AG08395 (cell line): ENCODE measurements at regions not wholly inside any gene's neighbourhood (a gene's known extent, or its start where the extent isn't known, plus 50 kb on each side); places are given as distances from the start of the nearest gene placed in this dataset.
"Not testable (repeated sequence)": the region's sequence is repeated elsewhere in the genome, so short reads cannot be mapped to it uniquely, and the experiment has no call there.

Source experiments
- DNase-seq: peaks from one replicate; pipeline ENCODE4 v3.0.0; 2012; ENCODE audit warnings: mixed read lengths, low spot score

GRCh38 chr2:195461010-195461409 lies 196.0 kb upstream of the SLC39A10 start:
- DNase-seq: no peak

- DNase-seq: no peak
Measured at GRCh38 chr2:195458936-195459335, 198.1 kb upstream of the SLC39A10 start.

GRCh38 chr2:195457873-195458272 lies 199.2 kb upstream of the SLC39A10 start:
- no peak for DNase-seq

- DNase-seq: no peak
Measured at GRCh38 chr2:195456771-195457170, 200.3 kb upstream of the SLC39A10 start.

- peak; percentile 4 for DNase-seq
Measured at GRCh38 chr2:195451160-195451559, 205.9 kb upstream of the SLC39A10 start.

- no peak for DNase-seq
Measured at GRCh38 chr2:195450552-195451113, 206.4 kb upstream of the SLC39A10 start.

- DNase-seq: no peak
Measured at GRCh38 chr2:195447323-195447975, 209.6 kb upstream of the SLC39A10 start.

GRCh38 chr2:195445639-195446038 lies 211.4 kb upstream of the SLC39A10 start:
- DNase-seq: no peak

- DNase-seq: no peak
Measured at GRCh38 chr2:195443926-195444325, 213.1 kb upstream of the SLC39A10 start.

GRCh38 chr2:195442458-195443175 lies 214.4 kb upstream of the SLC39A10 start:
- DNase-seq: no peak

GRCh38 chr2:195438692-195439091 lies 218.3 kb upstream of the SLC39A10 start:
- no peak for DNase-seq

GRCh38 chr2:195437521-195437920 lies 219.5 kb upstream of the SLC39A10 start:
- no peak for DNase-seq

- DNase-seq: no peak
Measured at GRCh38 chr2:195434346-195434745, 222.7 kb upstream of the SLC39A10 start.

- DNase-seq: not testable (repeated sequence)
Measured at GRCh38 chr2:195433729-195434128, 223.3 kb upstream of the SLC39A10 start.

GRCh38 chr2:195428673-195429072 lies 228.4 kb upstream of the SLC39A10 start:
- DNase-seq: no peak

GRCh38 chr2:195425328-195425727 lies 231.7 kb upstream of the SLC39A10 start:
- no peak for DNase-seq

- DNase-seq: no peak
Measured at GRCh38 chr2:195419033-195419432, 238.0 kb upstream of the SLC39A10 start.

GRCh38 chr2:195414537-195415100 lies 242.4 kb upstream of the SLC39A10 start:
- no peak for DNase-seq

- no peak for DNase-seq
Measured at GRCh38 chr2:195413944-195414343, 243.1 kb upstream of the SLC39A10 start.

- no peak for DNase-seq
Measured at GRCh38 chr2:195413422-195413821, 243.6 kb upstream of the SLC39A10 start.

GRCh38 chr2:195411219-195411687 lies 245.8 kb upstream of the SLC39A10 start:
- DNase-seq: peak; percentile 47

GRCh38 chr2:195410074-195410671 lies 246.9 kb upstream of the SLC39A10 start:
- DNase-seq: no peak

GRCh38 chr2:195408811-195409210 lies 248.2 kb upstream of the SLC39A10 start:
- DNase-seq: no peak
